Neuronal stem cell (in vitro differentiated cells): ENCODE measurements at regions not wholly inside any gene's neighbourhood (a gene's known extent, or its start where the extent isn't known, plus 50 kb on each side); places are given as distances from the start of the nearest gene placed in this dataset.
"Not testable (repeated sequence)": the region's sequence is repeated elsewhere in the genome, so short reads cannot be mapped to it uniquely, and the experiment has no call there.

Experiments
- DNase-seq: peaks from one replicate; pipeline ENCODE4 v3.0.0-alpha.2; 2013; ENCODE audit warnings: low spot score
- H2AFZ ChIP-seq: one replicate; pipeline ENCODE4 v1.6.1; 2013; ENCODE audit warnings: mild to moderate bottlenecking, low read length, inconsistent platforms
- H2AK5ac ChIP-seq: 2 replicates; pipeline ENCODE4 v1.6.1; 2013; ENCODE audit warnings: low read depth, mild to moderate bottlenecking, inconsistent platforms, low read length, moderate library complexity, mixed read lengths
- H2BK120ac ChIP-seq: 2 replicates; pipeline ENCODE4 v1.6.1; 2013; ENCODE audit warnings: low read depth, mild to moderate bottlenecking, inconsistent platforms, low read length, moderate library complexity, mixed read lengths
- H2BK12ac ChIP-seq: one replicate; pipeline ENCODE4 v1.6.1; 2013; ENCODE audit warnings: low read length, inconsistent platforms
- H2BK15ac ChIP-seq: 2 replicates; pipeline ENCODE4 v1.6.1; 2013; ENCODE audit warnings: mild to moderate bottlenecking, low read length, inconsistent platforms, mixed read lengths
- H2BK5ac ChIP-seq: one replicate; pipeline ENCODE4 v1.6.1; 2013; ENCODE audit warnings: inconsistent platforms, mild to moderate bottlenecking, low read length, moderate library complexity
- H3K14ac ChIP-seq: one replicate; pipeline ENCODE4 v1.6.1; 2013; ENCODE audit warnings: low read length, inconsistent platforms
- H3K18ac ChIP-seq: 2 replicates; pipeline ENCODE4 v1.6.1; 2013; ENCODE audit warnings: low read length, inconsistent platforms
- H3K23ac ChIP-seq: 2 replicates; pipeline ENCODE4 v1.6.1; 2013; ENCODE audit warnings: low read depth, mild to moderate bottlenecking, mixed read lengths, low read length, inconsistent platforms; ENCODE audit not compliant: poor library complexity
- H3K27ac ChIP-seq: replicated peaks from 3 replicates; pipeline ENCODE4 v1.5.1; 2013; ENCODE audit warnings: low read length, inconsistent platforms
- H3K27me3 ChIP-seq, 3 experiments: 2 replicates each; pipeline ENCODE4 v1.6.1; 2013; ENCODE audit warnings: low read length in 3 of 3, mild to moderate bottlenecking in 2 of 3, inconsistent platforms in 1 of 3, low read depth in 1 of 3, mixed read lengths in 1 of 3, moderate library complexity in 1 of 3; ENCODE audit not compliant: control insufficient read depth in 3 of 3, insufficient read depth in 3 of 3
- H3K36me3 ChIP-seq, 2 donors: replicated peaks in 1 of 2; 2 replicates each; pipeline ENCODE4 v1.6.1; 2013; ENCODE audit warnings: low read length in 2 of 2; ENCODE audit not compliant: control insufficient read depth in 2 of 2, insufficient read depth in 2 of 2
- H3K4ac ChIP-seq: 2 replicates; pipeline ENCODE4 v1.6.1; 2013; ENCODE audit warnings: inconsistent platforms, mild to moderate bottlenecking, low read length, moderate library complexity
- H3K4me1 ChIP-seq, 2 donors: 1 replicate in 1 of 2; 2 replicates in 1 of 2; pipeline ENCODE4 v1.6.1; 2013; ENCODE audit warnings: low read length in 2 of 2, low read depth in 1 of 2; ENCODE audit not compliant: control insufficient read depth in 2 of 2, insufficient read depth in 1 of 2
- H3K4me2 ChIP-seq: one replicate; pipeline ENCODE4 v1.6.1; 2013; ENCODE audit warnings: mild to moderate bottlenecking, low read length, inconsistent platforms; ENCODE audit not compliant: insufficient read depth, poor library complexity, severe bottlenecking
- H3K4me3 ChIP-seq, 2 donors: 2 replicates each; pipeline ENCODE4 v1.5.1; 2013; ENCODE audit warnings: low read length in 2 of 2, mild to moderate bottlenecking in 2 of 2, inconsistent platforms in 1 of 2, moderate library complexity in 1 of 2
- H3K79me1 ChIP-seq: one replicate; pipeline ENCODE4 v1.6.1; 2013; ENCODE audit warnings: low read depth, mild to moderate bottlenecking, inconsistent platforms, low read length, moderate library complexity
- H3K9ac ChIP-seq: one replicate; pipeline ENCODE4 v1.6.1; 2013; ENCODE audit warnings: mild to moderate bottlenecking, low read depth, low read length, inconsistent platforms; ENCODE audit not compliant: poor library complexity
- H3K9me3 ChIP-seq, 2 donors: replicated peaks in 1 of 2; 2 replicates each; pipeline versions ENCODE3 to v1.6.1; 2013; ENCODE audit warnings: low read length in 2 of 2, mild to moderate bottlenecking in 2 of 2, inconsistent platforms in 1 of 2, low read depth in 1 of 2, mixed read lengths in 1 of 2, moderate library complexity in 1 of 2; ENCODE audit not compliant: control insufficient read depth in 2 of 2, insufficient read depth in 1 of 2
- H4K8ac ChIP-seq: one replicate; pipeline ENCODE4 v1.6.1; 2013; ENCODE audit warnings: low read depth, mild to moderate bottlenecking, inconsistent platforms, low read length, moderate library complexity
- H4K91ac ChIP-seq: one replicate; pipeline ENCODE4 v1.6.1; 2013; ENCODE audit warnings: low read length, low read depth, mild to moderate bottlenecking, inconsistent platforms; ENCODE audit not compliant: poor library complexity
- WGBS, 2 donors: extraction: QIAGEN DNeasy Blood & Tissue Kit; methylation state at CpG; one replicate each; pipeline ENCODE4 v1.1.7; 2013; ENCODE audit warnings: missing lambda C conversion rate in 2 of 2, mixed read lengths in 1 of 2; ENCODE audit not compliant: insufficient read length in 2 of 2, insufficient replicate concordance in 1 of 2; ENCODE audit errors: extremely low coverage in 2 of 2; 5-methylcytosine and 5-hydroxymethylcytosine counted together

DNA sequence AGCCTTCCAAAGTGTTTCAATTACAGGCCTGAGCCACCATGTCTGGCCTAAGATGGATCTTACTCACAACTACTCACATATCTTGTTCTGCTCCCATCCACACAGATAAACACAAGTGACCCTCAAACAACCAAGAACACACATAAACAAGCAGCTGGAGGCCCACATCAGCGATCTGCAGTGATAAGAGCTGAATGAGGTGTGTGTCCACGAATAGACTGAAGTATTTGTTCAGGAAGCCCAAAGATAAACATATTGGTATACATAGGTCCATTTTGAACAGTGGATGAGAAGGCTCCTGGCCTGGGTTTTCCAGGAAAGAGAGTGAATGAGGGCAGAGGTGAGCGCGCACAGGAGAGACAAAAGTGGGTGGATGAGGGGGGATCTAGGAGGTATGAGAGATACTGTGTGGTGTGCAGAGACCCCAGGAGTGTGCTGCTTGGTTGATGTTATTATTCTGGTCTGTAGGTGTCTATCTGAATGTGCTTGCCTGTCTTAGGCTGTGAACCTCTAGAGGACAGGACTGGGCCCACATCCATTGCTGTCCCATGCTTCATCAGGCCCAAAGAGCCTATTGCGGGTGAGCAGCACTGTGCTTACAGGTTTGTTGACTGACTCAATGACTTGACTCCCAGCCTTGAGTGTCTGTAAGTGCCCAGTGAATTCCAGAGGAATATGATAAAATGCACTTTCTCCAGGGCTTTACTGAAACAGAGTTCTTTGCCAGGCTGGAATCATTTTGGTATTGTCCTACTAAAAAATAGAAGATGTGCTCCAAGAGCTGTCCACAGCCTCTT, 79.9 kb upstream of the ATP1A1 start:
- H2AFZ ChIP-seq = no peak overlapping the region
- no CpG with 5 or more reads among the region's 5 CpGs for WGBS, 2 donors
- no peak overlapping the region for H3K9ac ChIP-seq
- H3K4ac ChIP-seq = no peak overlapping the region
- peaks cover 0 to 2% of the 10 kb centered on the region in 2 donors for H3K9me3 ChIP-seq
- H2BK12ac ChIP-seq = no peak overlapping the region
- H3K23ac ChIP-seq = no peak overlapping the region
- no peaks in the 10 kb centered on the region for H3K27me3 ChIP-seq
- H3K27ac ChIP-seq = no peak overlapping the region
- H2BK15ac ChIP-seq = no peak overlapping the region
- H4K8ac ChIP-seq = no peak overlapping the region
- no peak overlapping the region for H3K18ac ChIP-seq
- H2BK5ac ChIP-seq = no peak overlapping the region
- H2BK120ac ChIP-seq = no peak overlapping the region
- no peaks in the 10 kb centered on the region for H3K79me1 ChIP-seq
- no peak overlapping the region for H4K91ac ChIP-seq
- H3K4me2 ChIP-seq = no peak overlapping the region
- H3K14ac ChIP-seq = no peak overlapping the region
- no peaks in the 10 kb centered on the region for H3K4me1 ChIP-seq
- no peaks in the 10 kb centered on the region for H3K36me3 ChIP-seq
- no peak overlapping the region for H3K4me3 ChIP-seq
- H2AK5ac ChIP-seq = no peak overlapping the region
- DNase-seq = no peak

DNA sequence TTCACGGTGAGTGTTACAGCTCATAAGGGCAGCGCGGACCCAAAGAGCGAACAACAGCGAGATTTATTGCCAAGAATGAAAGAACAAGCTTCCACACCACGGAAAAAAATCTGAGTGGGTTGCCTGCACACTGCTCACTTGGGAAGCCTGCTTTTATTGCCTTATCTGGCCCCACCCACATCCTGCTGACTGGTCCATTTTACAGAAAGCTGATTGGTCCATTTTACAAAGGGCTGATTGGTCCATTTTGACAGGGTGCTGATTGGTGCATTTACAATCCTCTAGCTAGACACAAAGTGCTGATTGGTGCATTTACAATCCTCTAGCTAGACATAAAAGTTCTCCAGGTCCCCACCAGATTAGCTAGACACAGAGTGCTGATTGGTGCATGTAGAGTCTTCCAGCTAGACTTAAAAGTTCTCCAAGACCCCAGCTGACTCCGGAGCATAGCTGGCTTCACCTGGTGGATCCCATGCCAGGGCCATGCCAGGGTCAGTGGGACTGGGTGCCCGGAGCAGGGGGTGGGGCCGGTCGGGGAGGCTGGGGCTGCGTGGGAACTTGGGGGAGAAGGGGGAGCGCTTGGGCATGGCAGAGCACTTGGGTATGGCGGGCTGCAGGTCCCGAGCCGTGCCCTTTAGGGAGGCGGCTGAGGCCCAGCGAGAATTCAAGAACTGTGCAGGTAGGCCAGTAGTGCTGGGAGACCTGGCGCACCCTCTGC, 75.4 kb upstream of the ATP1A1 start:
- Histone ChIP-seq H3K23ac (no peak overlapping the region), H2BK120ac (no peak overlapping the region), H3K4ac (no peak overlapping the region), H3K4me2 (no peak overlapping the region), H3K36me3 (no peaks in the 10 kb centered on the region), H2AFZ (no peak overlapping the region), H4K8ac (no peak overlapping the region), H3K79me1 (no peaks in the 10 kb centered on the region), H2BK5ac (no peak overlapping the region), H4K91ac (no peak overlapping the region), H2BK12ac (no peak overlapping the region), H3K27ac (no peak overlapping the region), H3K18ac (no peak overlapping the region), H3K27me3 (no peaks in the 10 kb centered on the region), H3K14ac (no peak overlapping the region), H3K4me1 (no peaks in the 10 kb centered on the region), H2BK15ac (no peak overlapping the region), H3K9ac (no peak overlapping the region), H2AK5ac (no peak overlapping the region), H3K9me3 (peaks cover 0 to 4% of the 10 kb centered on the region in 2 donors), H3K4me3 (no peak overlapping the region)
- DNase-seq = no peak
- WGBS, 2 donors = no CpG with 5 or more reads among the region's 18 CpGs

DNA sequence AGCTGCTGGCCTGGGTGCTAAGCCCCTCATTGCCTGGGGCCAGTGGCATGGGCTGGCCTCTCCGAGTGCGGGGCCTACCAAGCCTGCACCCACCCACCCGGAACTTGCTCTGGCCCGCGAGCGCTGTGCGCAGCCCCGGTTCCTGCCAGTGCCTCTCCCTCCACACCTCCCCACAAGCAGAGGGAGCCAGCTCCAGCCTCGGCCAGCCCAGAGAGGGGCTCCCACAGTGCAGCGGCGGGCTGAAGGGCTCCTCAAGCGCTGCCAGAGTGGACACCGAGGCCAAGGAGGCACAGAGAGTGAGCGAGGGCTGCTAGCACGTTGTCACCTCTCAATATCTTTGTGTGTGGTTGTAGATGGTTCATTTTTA, 74.8 kb upstream of the ATP1A1 start:
- not testable (repeated sequence) for H4K91ac ChIP-seq, H4K8ac ChIP-seq, H3K9me3 ChIP-seq, H3K23ac ChIP-seq, H3K79me1 ChIP-seq, H3K4me3 ChIP-seq, H3K18ac ChIP-seq, H3K9ac ChIP-seq, DNase-seq, H2BK5ac ChIP-seq, H2BK15ac ChIP-seq, H3K27ac ChIP-seq, H3K4ac ChIP-seq, H3K14ac ChIP-seq, H3K4me1 ChIP-seq, H3K27me3 ChIP-seq, H3K36me3 ChIP-seq, H2AK5ac ChIP-seq, H2AFZ ChIP-seq, H2BK12ac ChIP-seq, H3K4me2 ChIP-seq, H2BK120ac ChIP-seq
- no CpG with 5 or more reads among the region's 15 CpGs for WGBS, 2 donors

DNA sequence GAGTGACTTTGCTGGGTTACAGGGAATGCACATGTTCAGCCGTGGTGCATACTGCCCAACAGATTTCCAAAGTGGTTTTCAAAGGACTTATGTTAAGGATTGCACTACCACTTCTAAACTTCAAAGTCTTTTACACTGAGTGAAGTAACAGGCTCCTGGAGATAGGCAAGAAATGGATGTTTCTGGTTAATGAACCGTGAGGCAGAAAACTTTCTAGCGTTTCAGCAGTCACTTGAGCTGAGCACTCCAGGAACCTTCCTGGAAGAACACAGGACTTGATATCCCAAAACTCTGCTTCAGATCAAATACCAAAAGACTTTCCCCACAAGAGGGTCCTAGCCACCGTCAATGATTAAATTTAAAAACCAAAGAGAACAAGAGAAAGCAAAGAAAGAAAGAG, 74.3 kb upstream of the ATP1A1 start:
- no peak overlapping the region for H2BK5ac ChIP-seq
- H3K14ac ChIP-seq = no peak overlapping the region
- DNase-seq = no peak
- no peak overlapping the region for H2BK120ac ChIP-seq
- no peak overlapping the region for H3K4ac ChIP-seq
- no peak overlapping the region for H2BK15ac ChIP-seq
- peaks cover 0 to 4% of the 10 kb centered on the region in 2 donors for H3K9me3 ChIP-seq
- H4K91ac ChIP-seq = no peak overlapping the region
- H2AK5ac ChIP-seq = no peak overlapping the region
- H4K8ac ChIP-seq = no peak overlapping the region
- H3K36me3 ChIP-seq = no peaks in the 10 kb centered on the region
- no peak overlapping the region for H3K4me3 ChIP-seq
- WGBS, 2 donors = no CpG with 5 or more reads among the region's 4 CpGs
- no peaks in the 10 kb centered on the region for H3K27me3 ChIP-seq
- H3K18ac ChIP-seq = no peak overlapping the region
- H3K4me1 ChIP-seq = no peaks in the 10 kb centered on the region
- H3K79me1 ChIP-seq = no peaks in the 10 kb centered on the region
- H3K23ac ChIP-seq = no peak overlapping the region
- no peak overlapping the region for H3K27ac ChIP-seq
- H3K9ac ChIP-seq = no peak overlapping the region
- no peak overlapping the region for H3K4me2 ChIP-seq
- H2AFZ ChIP-seq = no peak overlapping the region
- H2BK12ac ChIP-seq = no peak overlapping the region
